MCF 10A (cell line): ENCODE measurements at regions not wholly inside any gene's neighbourhood (a gene's known extent, or its start where the extent isn't known, plus 50 kb on each side); places are given as distances from the start of the nearest gene placed in this dataset.

Experiments
- BruUV-seq: library from RNA; stranded (reverse); fragments of 400-500 nt; replicated peaks from 2 replicates; lab custom pipeline; 2021; lab: Mats Ljungman, UMichigan
- CTCF ChIA-PET: fragments of 300-600 bp; sonication (Branson Sonifier 250); formaldehyde crosslinking; extraction: SDS; loops from one replicate; lab custom pipeline; 2021; ENCODE audit warnings: antibody characterized with exemption, inconsistent platforms; lab: Yijun Ruan, JAX
- POLR2A ChIA-PET: fragments of 300-600, 350-650 bp; sonication (Branson Sonifier 250); formaldehyde crosslinking; extraction: SDS; loops from one replicate; lab custom pipeline; 2020; ENCODE audit warnings: antibody characterized with exemption, inconsistent platforms; lab: Yijun Ruan, JAX
- DNase-seq: peaks from one replicate; pipeline ENCODE4 v3.0.0-alpha.2; 2018; ENCODE audit not compliant: unreplicated experiment
- H3K27ac Mint-ChIP-seq: one replicate; pipeline ENCODE4 v1.8.0; 2022; ENCODE audit warnings: mild to moderate bottlenecking, low read depth, mixed read lengths; ENCODE audit not compliant: unreplicated experiment
- H3K27me3 Mint-ChIP-seq: one replicate; pipeline ENCODE4 v1.8.0; 2022; ENCODE audit warnings: mixed read lengths; ENCODE audit not compliant: insufficient read depth, unreplicated experiment
- H3K36me3 Mint-ChIP-seq: one replicate; pipeline ENCODE4 v1.8.0; 2022; ENCODE audit warnings: mild to moderate bottlenecking, moderate library complexity, mixed read lengths; ENCODE audit not compliant: insufficient read depth, unreplicated experiment
- H3K4me1 Mint-ChIP-seq: one replicate; pipeline ENCODE4 v1.8.0; 2022; ENCODE audit warnings: mixed read lengths; ENCODE audit not compliant: insufficient read depth, unreplicated experiment
- H3K4me3 Mint-ChIP-seq: one replicate; pipeline ENCODE4 v1.8.0; 2022; ENCODE audit warnings: mild to moderate bottlenecking, moderate library complexity, mixed read lengths; ENCODE audit not compliant: unreplicated experiment
- H3K9me3 Mint-ChIP-seq: one replicate; pipeline ENCODE4 v1.8.0; 2022; ENCODE audit warnings: mixed read lengths; ENCODE audit not compliant: unreplicated experiment
- intact Hi-C: fragments of 100-400 bp; cut with micrococcal nuclease; formaldehyde crosslinking; loops from 2 replicates; pipeline ENCODE4 v1.14.1; 2022
- TF ChIP-seq, protein P1 (sequence below): fragments of 200-600 bp; IDR thresholded peaks from one replicate; pipeline ENCODE4 v1.8.0; 2022; ENCODE audit warnings: antibody characterized with exemption, mild to moderate bottlenecking; ENCODE audit not compliant: unreplicated experiment

- no peak for DNase-seq
- Mint-ChIP-seq H3K36me3 (no peaks in the 10 kb centered on the region), H3K4me3 (no peak overlapping the region), H3K9me3 (peaks cover 6% of the 10 kb centered on the region), H3K27me3 (no peaks in the 10 kb centered on the region), H3K27ac (no peak overlapping the region), H3K4me1 (no peaks in the 10 kb centered on the region)
- CTCF ChIA-PET, result no interaction called here
- no TSS peak for BruUV-seq
- POLR2A ChIA-PET, result no interaction called here
- intact Hi-C loops, result no loop called here
- TF ChIP-seq, protein P1, sequence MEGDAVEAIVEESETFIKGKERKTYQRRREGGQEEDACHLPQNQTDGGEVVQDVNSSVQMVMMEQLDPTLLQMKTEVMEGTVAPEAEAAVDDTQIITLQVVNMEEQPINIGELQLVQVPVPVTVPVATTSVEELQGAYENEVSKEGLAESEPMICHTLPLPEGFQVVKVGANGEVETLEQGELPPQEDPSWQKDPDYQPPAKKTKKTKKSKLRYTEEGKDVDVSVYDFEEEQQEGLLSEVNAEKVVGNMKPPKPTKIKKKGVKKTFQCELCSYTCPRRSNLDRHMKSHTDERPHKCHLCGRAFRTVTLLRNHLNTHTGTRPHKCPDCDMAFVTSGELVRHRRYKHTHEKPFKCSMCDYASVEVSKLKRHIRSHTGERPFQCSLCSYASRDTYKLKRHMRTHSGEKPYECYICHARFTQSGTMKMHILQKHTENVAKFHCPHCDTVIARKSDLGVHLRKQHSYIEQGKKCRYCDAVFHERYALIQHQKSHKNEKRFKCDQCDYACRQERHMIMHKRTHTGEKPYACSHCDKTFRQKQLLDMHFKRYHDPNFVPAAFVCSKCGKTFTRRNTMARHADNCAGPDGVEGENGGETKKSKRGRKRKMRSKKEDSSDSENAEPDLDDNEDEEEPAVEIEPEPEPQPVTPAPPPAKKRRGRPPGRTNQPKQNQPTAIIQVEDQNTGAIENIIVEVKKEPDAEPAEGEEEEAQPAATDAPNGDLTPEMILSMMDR, result no peak
These were observed 1552.3 kb downstream of the OTOL1 start for GRCh38 chr3:163048881-163049280.

DNA sequence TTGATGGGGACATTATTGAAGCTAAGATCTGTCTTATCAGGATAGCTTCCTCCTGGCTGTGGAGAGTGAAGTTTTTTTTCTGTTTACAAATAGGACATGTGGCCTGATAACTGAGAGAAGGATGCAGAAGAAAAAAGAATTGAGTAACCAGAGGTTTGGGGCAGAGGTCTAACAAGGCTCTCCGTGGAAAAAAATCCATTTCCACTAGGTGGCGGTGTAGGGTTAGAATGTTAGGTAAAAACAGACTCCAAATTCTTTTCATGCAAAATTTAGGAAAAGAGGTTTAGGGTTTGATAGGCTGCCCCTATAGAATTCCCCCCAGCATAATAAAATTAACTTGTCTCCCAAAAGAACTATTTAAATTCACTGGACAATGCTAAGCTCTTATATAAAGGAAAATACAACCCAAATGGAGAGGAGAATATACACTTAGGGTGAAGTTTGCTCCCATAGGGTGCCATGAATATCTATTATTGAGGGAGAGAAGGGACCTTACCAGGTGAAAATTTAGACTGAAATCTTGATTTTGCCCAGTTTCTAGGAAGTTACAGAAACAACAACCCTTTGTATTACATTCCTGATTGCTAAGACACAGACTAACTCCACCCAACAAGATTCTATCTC is 1560.4 kb downstream of the OTOL1 start:
- Mint-ChIP-seq H3K27me3 (no peaks in the 10 kb centered on the region), H3K4me1 (no peaks in the 10 kb centered on the region), H3K4me3 (no peak overlapping the region), H3K9me3 (no peaks in the 10 kb centered on the region), H3K27ac (no peak overlapping the region), H3K36me3 (no peaks in the 10 kb centered on the region)
- BruUV-seq, result no TSS peak
- POLR2A ChIA-PET, result interaction anchor here (0.6 to 0.7 kb wide), 2 partner anchors 36 to 1261 kb away, joined by 3 read pairs; no protein-coding TSS in a partner anchor
- peak; percentile 70 for DNase-seq
- intact Hi-C loops, result loop anchor here (1.0 to 10.0 kb wide), 5 partner anchors 272 to 1495 kb away; no protein-coding TSS in a partner anchor
- TF ChIP-seq, protein P1, result peak; percentile 68
- CTCF ChIA-PET, result interaction anchor here (0.5 to 5.0 kb wide), 42 partner anchors 9 to 1548 kb away, joined by 3 to 40 read pairs (median 4); no protein-coding TSS in a partner anchor

- BruUV-seq, result no TSS peak
- ChIA-PET CTCF (interaction anchor here (0.5 to 5.0 kb wide), 11 partner anchors 8 to 1608 kb away, joined by 3 to 40 read pairs (median 4); no protein-coding TSS in a partner anchor), POLR2A (interaction anchor here (0.7 kb wide), 1 partner anchor 412 kb away, joined by 4 read pairs; no protein-coding TSS in a partner anchor)
- intact Hi-C loops, result loop anchor here (5.0 to 10.0 kb wide), 4 partner anchors 273 to 1496 kb away; no protein-coding TSS in a partner anchor
- DNase-seq, result no peak
- Mint-ChIP-seq H3K4me3 (no peak overlapping the region), H3K4me1 (no peaks in the 10 kb centered on the region), H3K9me3 (no peaks in the 10 kb centered on the region), H3K27me3 (no peaks in the 10 kb centered on the region), H3K27ac (no peak overlapping the region), H3K36me3 (no peaks in the 10 kb centered on the region)
- TF ChIP-seq, protein P1, result no peak
These were observed 1561.6 kb downstream of the OTOL1 start for GRCh38 chr3:163058031-163058854.

- intact Hi-C loops, result no loop called here
- peak overlapping the region; percentile 31 for H3K27ac Mint-ChIP-seq
- ChIA-PET CTCF (interaction anchor here (1.1 to 2.5 kb wide), 2 partner anchors 15 to 202 kb away, joined by 3 to 17 read pairs; no protein-coding TSS in a partner anchor), POLR2A (interaction anchor here (0.6 kb wide), 1 partner anchor 563 kb away, joined by 5 read pairs; no protein-coding TSS in a partner anchor)
- H3K36me3 Mint-ChIP-seq, result no peaks in the 10 kb centered on the region
- H3K9me3 Mint-ChIP-seq, result peaks cover 14% of the 10 kb centered on the region
- no peaks in the 10 kb centered on the region for H3K4me1 Mint-ChIP-seq
- peak; percentile 57 for DNase-seq
- no peak overlapping the region for H3K4me3 Mint-ChIP-seq
- TF ChIP-seq, protein P1, result no peak
- no peaks in the 10 kb centered on the region for H3K27me3 Mint-ChIP-seq
- no TSS peak for BruUV-seq
These were observed 1575.1 kb downstream of the OTOL1 start for GRCh38 chr3:163071713-163072112.
